ENCODE measurements at regions not wholly inside any gene's neighbourhood (a gene's known extent, or its start where the extent isn't known, plus 50 kb on each side); places are given as distances from the start of the nearest gene placed in this dataset.
A peak's percentile ranks its signal among the peaks of the same experiment; 100 is the strongest.

- Histone ChIP-seq H3K4me1 (no peaks in the 10 kb centered on the region), H3K4me3 (ENCODE audit: low read depth, low read length) (no peak overlapping the region), H3K27me3 (replicated peaks; ENCODE audit: control insufficient read depth, insufficient read depth, low read length) (no peaks in the 10 kb centered on the region; the same call in 1 of the 2 replicates), H3K36me3 (ENCODE audit: control insufficient read depth, insufficient read depth, low read length) (no peaks in the 10 kb centered on the region), H3K9me3 (no peaks in the 10 kb centered on the region)
- ChIA-PET POLR2A (no interaction called here), CTCF (interaction anchor here (0.7 to 1.0 kb wide), 2 partner anchors 47 to 332 kb away, joined by 3 read pairs; no protein-coding TSS in a partner anchor)
- Mint-ChIP-seq H3K9me3 (ENCODE audit: unreplicated experiment) (no peaks in the 10 kb centered on the region), H3K4me3 (ENCODE audit: unreplicated experiment) (no peak overlapping the region), H3K27me3 (ENCODE audit: insufficient read depth, unreplicated experiment) (peaks cover 5% of the 10 kb centered on the region), H3K27ac (ENCODE audit: unreplicated experiment) (no peak overlapping the region), H3K4me1 (ENCODE audit: low read depth, unreplicated experiment) (no peaks in the 10 kb centered on the region), H3K36me3 (ENCODE audit: insufficient read depth, unreplicated experiment) (no peaks in the 10 kb centered on the region)
- TF ChIP-seq CTCF (IDR thresholded peaks at IDR 0.05; ENCODE audit: insufficient read depth in 1 of 2, low read depth in 1 of 2, low read length in 1 of 2, severe bottlenecking in 1 of 2, unreplicated experiment in 1 of 2), result no peak
- peak in 1 of 2 experiments; percentile 12 for DNase-seq
- no TSS peak for BruUV-seq (replicated peaks)
- intact Hi-C loops (cut with micrococcal nuclease; ENCODE audit: unreplicated experiment), result loop anchor here (5.0 to 10.0 kb wide), 2 partner anchors 330 to 692 kb away; partner anchors contain the start of genes HOXD8 and HOXD9
These were observed 395.5 kb upstream of the HNRNPA3 start for GRCh38 chr2:176817061-176817565.

DNA sequence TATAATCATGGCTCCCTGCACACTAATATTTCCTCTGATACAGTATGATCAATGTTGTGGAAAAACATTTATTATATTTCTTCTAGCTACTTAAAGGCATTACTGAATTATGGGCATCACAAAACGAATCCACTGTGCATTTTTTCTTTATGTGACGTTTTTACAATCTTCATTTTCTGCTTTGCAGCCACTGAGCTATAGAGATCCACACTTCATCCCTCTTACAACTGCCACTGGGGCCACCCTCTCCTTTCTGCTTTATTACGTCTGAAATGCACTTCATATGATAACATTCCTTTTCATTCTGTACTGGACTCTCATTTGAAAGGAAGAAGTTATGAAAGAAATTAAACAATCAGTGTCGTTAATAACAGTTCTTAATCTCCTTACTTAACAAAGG is 394.5 kb upstream of the HNRNPA3 start:
- ChIA-PET POLR2A (no interaction called here), CTCF (no interaction called here)
- no peak for DNase-seq
- Histone ChIP-seq H3K4me3 (ENCODE audit: low read depth, low read length) (no peak overlapping the region), H3K4me1 (no peaks in the 10 kb centered on the region), H3K9me3 (no peaks in the 10 kb centered on the region), H3K27me3 (replicated peaks; ENCODE audit: control insufficient read depth, insufficient read depth, low read length) (no peaks in the 10 kb centered on the region; the same call in 1 of the 2 replicates), H3K36me3 (ENCODE audit: control insufficient read depth, insufficient read depth, low read length) (no peaks in the 10 kb centered on the region)
- no peak for TF ChIP-seq CTCF (IDR thresholded peaks at IDR 0.05; ENCODE audit: insufficient read depth in 1 of 2, low read depth in 1 of 2, low read length in 1 of 2, severe bottlenecking in 1 of 2, unreplicated experiment in 1 of 2)
- peaks cover 5% of the 10 kb centered on the region for H3K27me3 Mint-ChIP-seq (ENCODE audit: insufficient read depth, unreplicated experiment)
- intact Hi-C loops (cut with micrococcal nuclease; ENCODE audit: unreplicated experiment), result loop anchor here (5.0 to 10.0 kb wide), 2 partner anchors 329 to 693 kb away; partner anchors contain the start of genes HOXD8 and HOXD9
- H3K9me3 Mint-ChIP-seq (ENCODE audit: unreplicated experiment), result no peaks in the 10 kb centered on the region
- H3K4me1 Mint-ChIP-seq (ENCODE audit: low read depth, unreplicated experiment), result no peaks in the 10 kb centered on the region
- no peaks in the 10 kb centered on the region for H3K36me3 Mint-ChIP-seq (ENCODE audit: insufficient read depth, unreplicated experiment)
- no TSS peak for BruUV-seq (replicated peaks)
- no peak overlapping the region for H3K4me3 Mint-ChIP-seq (ENCODE audit: unreplicated experiment)
- no peak overlapping the region for H3K27ac Mint-ChIP-seq (ENCODE audit: unreplicated experiment)

DNA sequence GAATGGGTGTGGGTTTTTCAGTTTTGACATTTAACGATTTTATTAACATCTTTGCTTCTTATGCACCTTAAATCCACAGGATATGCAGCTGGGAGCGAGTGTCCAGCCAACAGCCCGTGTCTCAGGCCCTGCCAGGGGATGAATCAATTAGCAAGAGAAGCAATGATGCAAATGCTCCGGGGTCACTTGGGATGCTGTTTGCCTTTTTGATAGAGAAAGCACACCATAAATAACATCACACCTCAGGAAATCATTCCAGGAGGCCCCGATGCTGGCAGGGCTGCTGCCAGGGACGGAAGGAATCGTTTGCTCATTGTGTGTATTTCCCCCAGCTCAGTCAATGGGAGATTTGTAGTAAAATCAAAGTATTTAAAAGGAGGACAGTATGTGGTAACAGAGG is 394.0 kb upstream of the HNRNPA3 start:
- Mint-ChIP-seq H3K36me3 (ENCODE audit: insufficient read depth, unreplicated experiment) (no peaks in the 10 kb centered on the region), H3K27ac (ENCODE audit: unreplicated experiment) (no peak overlapping the region), H3K27me3 (ENCODE audit: insufficient read depth, unreplicated experiment) (peaks cover 5% of the 10 kb centered on the region), H3K4me1 (ENCODE audit: low read depth, unreplicated experiment) (no peaks in the 10 kb centered on the region), H3K9me3 (ENCODE audit: unreplicated experiment) (no peaks in the 10 kb centered on the region), H3K4me3 (ENCODE audit: unreplicated experiment) (no peak overlapping the region)
- Histone ChIP-seq H3K4me1 (no peaks in the 10 kb centered on the region), H3K36me3 (ENCODE audit: control insufficient read depth, insufficient read depth, low read length) (no peaks in the 10 kb centered on the region), H3K27me3 (replicated peaks; ENCODE audit: control insufficient read depth, insufficient read depth, low read length) (no peaks in the 10 kb centered on the region; the same call in 1 of the 2 replicates), H3K9me3 (no peaks in the 10 kb centered on the region), H3K4me3 (ENCODE audit: low read depth, low read length) (no peak overlapping the region)
- no peak for TF ChIP-seq CTCF (IDR thresholded peaks at IDR 0.05; ENCODE audit: insufficient read depth in 1 of 2, low read depth in 1 of 2, low read length in 1 of 2, severe bottlenecking in 1 of 2, unreplicated experiment in 1 of 2)
- BruUV-seq (replicated peaks), result no TSS peak
- intact Hi-C loops (cut with micrococcal nuclease; ENCODE audit: unreplicated experiment), result loop anchor here (5.0 to 10.0 kb wide), 2 partner anchors 329 to 694 kb away; partner anchors contain the start of genes HOXD8 and HOXD9
- POLR2A ChIA-PET, result no interaction called here
- CTCF ChIA-PET, result no interaction called here
- DNase-seq, result no peak

Measured in Caco-2 (cell line).